HEK293 (cell line): ENCODE measurements at regions not wholly inside any gene's neighbourhood (a gene's known extent, or its start where the extent isn't known, plus 50 kb on each side); places are given as distances from the start of the nearest gene placed in this dataset.

Experiments
- YY1 ChIP-seq: fragments of 450-650 bp; formaldehyde crosslinking; IDR thresholded peaks from 2 replicates; pipeline ENCODE4 v1.5.1; 2018; ENCODE audit warnings: missing biosample characterization, missing genetic modification characterization
- ZNF792 ChIP-seq: fragments of 450-650 bp; formaldehyde crosslinking; IDR thresholded peaks from 2 replicates; pipeline ENCODE4 v1.5.1; 2016; ENCODE audit warnings: missing biosample characterization, missing genetic modification characterization
- TF ChIP-seq, protein P1 (sequence below): fragments of 450-650 bp; formaldehyde crosslinking; IDR thresholded peaks from 2 replicates; pipeline ENCODE4 v1.5.1; 2016; ENCODE audit warnings: missing biosample characterization, missing genetic modification characterization
- TF ChIP-seq, protein P2 (sequence below): fragments of 450-650 bp; formaldehyde crosslinking; IDR thresholded peaks from 2 replicates; pipeline ENCODE4 v1.5.1; 2016; ENCODE audit warnings: missing biosample characterization, missing genetic modification characterization

DNA sequence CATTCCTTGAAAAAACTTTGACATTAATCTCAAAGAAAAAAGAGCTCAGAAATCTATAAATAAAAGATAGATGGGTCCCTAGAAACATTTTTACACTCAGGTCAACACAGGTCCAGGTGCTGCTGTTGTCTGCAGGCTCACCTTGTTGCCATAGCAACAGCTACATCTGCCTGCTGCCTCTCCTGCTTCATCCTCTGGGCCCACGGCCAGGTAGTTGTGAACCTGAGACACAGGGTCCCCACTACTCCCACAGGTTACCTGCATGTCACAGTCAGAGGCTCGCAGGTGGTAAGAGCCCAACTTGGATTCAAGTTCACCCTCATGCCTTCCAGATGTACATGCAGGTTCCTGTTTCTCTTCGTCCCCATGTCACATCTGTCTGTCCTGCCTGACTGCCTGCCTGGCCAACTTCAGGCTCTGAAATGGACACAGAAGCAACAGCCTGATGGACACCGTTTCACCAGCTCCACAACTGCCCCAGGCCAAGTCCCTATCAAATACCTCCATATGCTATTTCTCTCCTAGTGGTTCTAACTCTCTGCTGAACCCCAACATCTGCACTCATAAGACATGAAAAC, 88.3 kb upstream of the SALL3 start:
- TF ChIP-seq ZNF792 (tag by site-specific recombination) (no peak), YY1 (tag by site-specific recombination) (no peak)
- TF ChIP-seq, protein P1, sequence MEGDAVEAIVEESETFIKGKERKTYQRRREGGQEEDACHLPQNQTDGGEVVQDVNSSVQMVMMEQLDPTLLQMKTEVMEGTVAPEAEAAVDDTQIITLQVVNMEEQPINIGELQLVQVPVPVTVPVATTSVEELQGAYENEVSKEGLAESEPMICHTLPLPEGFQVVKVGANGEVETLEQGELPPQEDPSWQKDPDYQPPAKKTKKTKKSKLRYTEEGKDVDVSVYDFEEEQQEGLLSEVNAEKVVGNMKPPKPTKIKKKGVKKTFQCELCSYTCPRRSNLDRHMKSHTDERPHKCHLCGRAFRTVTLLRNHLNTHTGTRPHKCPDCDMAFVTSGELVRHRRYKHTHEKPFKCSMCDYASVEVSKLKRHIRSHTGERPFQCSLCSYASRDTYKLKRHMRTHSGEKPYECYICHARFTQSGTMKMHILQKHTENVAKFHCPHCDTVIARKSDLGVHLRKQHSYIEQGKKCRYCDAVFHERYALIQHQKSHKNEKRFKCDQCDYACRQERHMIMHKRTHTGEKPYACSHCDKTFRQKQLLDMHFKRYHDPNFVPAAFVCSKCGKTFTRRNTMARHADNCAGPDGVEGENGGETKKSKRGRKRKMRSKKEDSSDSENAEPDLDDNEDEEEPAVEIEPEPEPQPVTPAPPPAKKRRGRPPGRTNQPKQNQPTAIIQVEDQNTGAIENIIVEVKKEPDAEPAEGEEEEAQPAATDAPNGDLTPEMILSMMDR = no peak
- TF ChIP-seq, protein P2, sequence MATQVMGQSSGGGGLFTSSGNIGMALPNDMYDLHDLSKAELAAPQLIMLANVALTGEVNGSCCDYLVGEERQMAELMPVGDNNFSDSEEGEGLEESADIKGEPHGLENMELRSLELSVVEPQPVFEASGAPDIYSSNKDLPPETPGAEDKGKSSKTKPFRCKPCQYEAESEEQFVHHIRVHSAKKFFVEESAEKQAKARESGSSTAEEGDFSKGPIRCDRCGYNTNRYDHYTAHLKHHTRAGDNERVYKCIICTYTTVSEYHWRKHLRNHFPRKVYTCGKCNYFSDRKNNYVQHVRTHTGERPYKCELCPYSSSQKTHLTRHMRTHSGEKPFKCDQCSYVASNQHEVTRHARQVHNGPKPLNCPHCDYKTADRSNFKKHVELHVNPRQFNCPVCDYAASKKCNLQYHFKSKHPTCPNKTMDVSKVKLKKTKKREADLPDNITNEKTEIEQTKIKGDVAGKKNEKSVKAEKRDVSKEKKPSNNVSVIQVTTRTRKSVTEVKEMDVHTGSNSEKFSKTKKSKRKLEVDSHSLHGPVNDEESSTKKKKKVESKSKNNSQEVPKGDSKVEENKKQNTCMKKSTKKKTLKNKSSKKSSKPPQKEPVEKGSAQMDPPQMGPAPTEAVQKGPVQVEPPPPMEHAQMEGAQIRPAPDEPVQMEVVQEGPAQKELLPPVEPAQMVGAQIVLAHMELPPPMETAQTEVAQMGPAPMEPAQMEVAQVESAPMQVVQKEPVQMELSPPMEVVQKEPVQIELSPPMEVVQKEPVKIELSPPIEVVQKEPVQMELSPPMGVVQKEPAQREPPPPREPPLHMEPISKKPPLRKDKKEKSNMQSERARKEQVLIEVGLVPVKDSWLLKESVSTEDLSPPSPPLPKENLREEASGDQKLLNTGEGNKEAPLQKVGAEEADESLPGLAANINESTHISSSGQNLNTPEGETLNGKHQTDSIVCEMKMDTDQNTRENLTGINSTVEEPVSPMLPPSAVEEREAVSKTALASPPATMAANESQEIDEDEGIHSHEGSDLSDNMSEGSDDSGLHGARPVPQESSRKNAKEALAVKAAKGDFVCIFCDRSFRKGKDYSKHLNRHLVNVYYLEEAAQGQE = no peak
